HG03520 (cell line): ENCODE measurements at regions not wholly inside any gene's neighbourhood (a gene's known extent, or its start where the extent isn't known, plus 50 kb on each side); places are given as distances from the start of the nearest gene placed in this dataset.

ENCODE experiments used
- ATAC-seq: cut with Tn5 transposase; IDR thresholded peaks from one replicate; pipeline ENCODE4 v1.9.1; 2021; ENCODE audit warnings: mild to moderate bottlenecking, moderate library complexity; ENCODE audit not compliant: unreplicated experiment

DNA sequence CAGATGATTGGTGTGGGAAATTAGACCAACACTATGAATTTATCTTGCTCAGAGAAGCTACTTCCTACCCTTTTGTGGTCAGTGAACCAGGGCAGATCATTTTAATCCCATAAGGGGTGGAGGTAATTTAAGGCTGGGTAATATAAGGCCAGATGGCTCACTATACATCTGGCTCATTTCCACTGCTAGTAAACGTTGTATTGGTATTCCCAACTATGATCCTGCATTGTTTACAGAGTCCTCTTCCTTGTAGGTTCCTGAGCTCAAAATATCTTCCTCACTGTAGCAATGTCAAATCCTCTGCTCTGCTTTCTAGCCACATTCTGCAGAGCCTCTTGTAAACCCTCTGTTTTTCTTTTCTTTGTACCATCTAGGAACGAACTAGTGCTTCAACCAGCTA, 93.0 kb upstream of the MGAT4C start:
- no peak for ATAC-seq

GRCh38 chr12:86333955-86334522, 77.8 kb upstream of the MGAT4C start:
- ATAC-seq = no peak

DNA sequence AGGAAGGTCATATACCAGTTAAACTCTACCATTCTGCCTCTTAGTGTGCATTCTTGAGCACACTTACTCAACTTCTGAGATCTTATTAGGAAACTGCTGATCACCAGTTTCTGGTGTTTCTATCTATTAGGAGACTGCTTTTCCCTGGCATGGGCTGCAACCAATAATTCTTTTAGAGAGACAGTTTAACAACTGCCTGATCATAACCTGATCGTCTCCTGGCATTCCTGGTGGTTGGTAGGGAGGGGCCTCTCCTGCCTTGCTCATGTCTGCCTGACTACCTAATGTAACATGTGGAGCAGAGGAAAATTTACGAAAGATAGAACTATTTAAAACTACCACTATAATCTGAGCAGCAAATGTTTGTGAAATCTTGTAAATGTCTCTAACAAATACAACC, 75.3 kb upstream of the MGAT4C start:
- ATAC-seq = no peak

DNA sequence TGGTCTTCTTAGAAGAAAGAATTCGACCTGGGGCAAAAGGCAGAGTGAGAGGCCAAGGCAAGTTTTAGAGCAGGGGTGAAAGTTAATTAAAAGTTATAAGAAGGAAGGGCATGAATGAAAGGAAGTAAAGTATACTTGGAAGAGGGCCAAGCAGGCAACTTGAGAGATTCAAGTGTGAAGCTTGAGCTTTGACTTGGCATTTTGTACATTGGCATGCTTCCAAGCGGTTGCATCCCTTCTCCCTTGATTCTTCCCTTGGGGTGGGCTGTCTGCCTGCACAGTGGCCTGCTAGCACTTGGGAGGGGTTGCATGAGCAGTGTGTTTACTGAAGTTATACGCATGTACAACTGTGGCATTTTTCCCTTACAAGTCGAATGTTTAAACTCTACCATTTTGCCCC, 74.8 kb upstream of the MGAT4C start:
- ATAC-seq = no peak

DNA sequence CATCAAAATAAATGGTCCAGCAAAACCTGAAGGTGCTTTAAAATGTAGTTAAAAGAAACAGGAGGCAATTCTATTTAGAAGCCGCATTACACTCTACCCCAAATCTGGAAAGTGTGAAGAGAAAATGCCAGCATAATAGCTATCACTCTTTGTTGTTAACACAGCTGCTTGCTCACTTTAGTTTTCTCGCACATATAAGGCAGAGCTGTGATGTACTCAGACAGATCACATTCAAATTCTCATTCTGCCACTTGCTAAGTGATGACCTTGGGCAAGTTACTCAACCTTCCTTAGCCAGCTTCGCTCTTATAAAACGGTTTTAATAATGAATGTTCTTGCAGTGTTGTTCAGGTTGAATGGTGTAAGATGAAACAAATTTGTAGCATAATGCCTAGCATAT, 56.0 kb upstream of the MGAT4C start:
- no peak for ATAC-seq
